ENCODE measurements at regions not wholly inside any gene's neighbourhood (a gene's known extent, or its start where the extent isn't known, plus 50 kb on each side); places are given as distances from the start of the nearest gene placed in this dataset.

DNA sequence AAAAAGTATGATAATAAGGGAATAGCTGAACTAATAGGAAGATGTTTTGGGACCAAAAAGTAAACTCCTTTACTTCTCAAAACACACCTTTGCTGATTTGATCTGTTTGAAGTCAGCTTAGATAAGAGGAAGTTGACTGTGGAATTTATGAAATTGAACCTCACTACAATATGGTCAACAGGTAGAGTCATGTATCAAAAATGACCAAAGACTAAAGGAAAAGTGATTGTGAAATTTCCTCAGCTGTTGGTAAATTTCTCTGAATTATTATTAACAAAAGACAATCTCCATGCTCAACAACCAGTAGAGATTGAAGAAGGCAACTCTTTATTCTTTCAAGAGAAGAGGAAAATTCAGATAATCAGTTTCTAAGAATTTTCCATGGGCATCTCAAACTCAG is 826.5 kb downstream of the KCNA4 start:
- DNase-seq: no peak
- ChIA-PET POLR2A (no interaction called here), CTCF (no interaction called here)
- TF ChIP-seq, protein P1, sequence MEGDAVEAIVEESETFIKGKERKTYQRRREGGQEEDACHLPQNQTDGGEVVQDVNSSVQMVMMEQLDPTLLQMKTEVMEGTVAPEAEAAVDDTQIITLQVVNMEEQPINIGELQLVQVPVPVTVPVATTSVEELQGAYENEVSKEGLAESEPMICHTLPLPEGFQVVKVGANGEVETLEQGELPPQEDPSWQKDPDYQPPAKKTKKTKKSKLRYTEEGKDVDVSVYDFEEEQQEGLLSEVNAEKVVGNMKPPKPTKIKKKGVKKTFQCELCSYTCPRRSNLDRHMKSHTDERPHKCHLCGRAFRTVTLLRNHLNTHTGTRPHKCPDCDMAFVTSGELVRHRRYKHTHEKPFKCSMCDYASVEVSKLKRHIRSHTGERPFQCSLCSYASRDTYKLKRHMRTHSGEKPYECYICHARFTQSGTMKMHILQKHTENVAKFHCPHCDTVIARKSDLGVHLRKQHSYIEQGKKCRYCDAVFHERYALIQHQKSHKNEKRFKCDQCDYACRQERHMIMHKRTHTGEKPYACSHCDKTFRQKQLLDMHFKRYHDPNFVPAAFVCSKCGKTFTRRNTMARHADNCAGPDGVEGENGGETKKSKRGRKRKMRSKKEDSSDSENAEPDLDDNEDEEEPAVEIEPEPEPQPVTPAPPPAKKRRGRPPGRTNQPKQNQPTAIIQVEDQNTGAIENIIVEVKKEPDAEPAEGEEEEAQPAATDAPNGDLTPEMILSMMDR (IDR thresholded peaks at IDR 0.05; ENCODE audit: insufficient read depth in 1 of 2, low read depth in 1 of 2, low read length in 1 of 2, severe bottlenecking in 1 of 2, unreplicated experiment in 1 of 2): no peak
- H3K27ac Mint-ChIP-seq (ENCODE audit: unreplicated experiment): no peak overlapping the region
- H3K36me3 ChIP-seq (ENCODE audit: control insufficient read depth, insufficient read depth, low read length): no peaks in the 10 kb centered on the region
- BruUV-seq (replicated peaks): no TSS peak
- intact Hi-C loops (cut with micrococcal nuclease; ENCODE audit: unreplicated experiment): no loop called here
- H3K9me3 ChIP-seq: no peaks in the 10 kb centered on the region
- H3K27me3 Mint-ChIP-seq (ENCODE audit: insufficient read depth, unreplicated experiment): no peaks in the 10 kb centered on the region
- no peak overlapping the region for H3K4me3 Mint-ChIP-seq (ENCODE audit: unreplicated experiment)
- peaks cover 6% of the 10 kb centered on the region for H3K36me3 Mint-ChIP-seq (ENCODE audit: insufficient read depth, unreplicated experiment)
- H3K27me3 ChIP-seq (replicated peaks; ENCODE audit: control insufficient read depth, insufficient read depth, low read length): no peaks in the 10 kb centered on the region
- H3K9me3 Mint-ChIP-seq (ENCODE audit: unreplicated experiment): no peaks in the 10 kb centered on the region
- peaks cover 32% of the 10 kb centered on the region for H3K4me1 ChIP-seq
- H3K4me1 Mint-ChIP-seq (ENCODE audit: low read depth, unreplicated experiment): peaks cover 17% of the 10 kb centered on the region
- no peak overlapping the region for H3K4me3 ChIP-seq (ENCODE audit: low read depth, low read length)

DNA sequence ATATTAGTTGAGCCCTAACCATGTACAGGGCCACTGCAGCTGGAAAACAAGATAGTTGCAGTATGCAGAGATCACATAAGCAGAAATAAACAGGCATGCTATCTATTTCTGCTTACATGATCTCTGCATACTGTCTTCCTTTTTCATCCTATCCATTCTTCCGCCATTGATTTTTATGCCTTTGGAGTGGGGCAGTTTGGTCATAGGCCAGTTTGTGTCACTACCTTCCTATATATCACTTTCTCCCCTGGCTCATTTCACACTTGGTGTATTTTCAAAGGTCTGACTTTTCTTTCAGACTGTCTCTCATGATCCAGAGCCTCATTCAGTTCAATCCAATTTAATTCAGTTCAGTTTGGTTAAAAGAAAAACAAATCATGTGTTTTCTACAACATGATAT is 829.6 kb downstream of the KCNA4 start:
- peaks cover 32% of the 10 kb centered on the region for H3K4me1 ChIP-seq

DNA sequence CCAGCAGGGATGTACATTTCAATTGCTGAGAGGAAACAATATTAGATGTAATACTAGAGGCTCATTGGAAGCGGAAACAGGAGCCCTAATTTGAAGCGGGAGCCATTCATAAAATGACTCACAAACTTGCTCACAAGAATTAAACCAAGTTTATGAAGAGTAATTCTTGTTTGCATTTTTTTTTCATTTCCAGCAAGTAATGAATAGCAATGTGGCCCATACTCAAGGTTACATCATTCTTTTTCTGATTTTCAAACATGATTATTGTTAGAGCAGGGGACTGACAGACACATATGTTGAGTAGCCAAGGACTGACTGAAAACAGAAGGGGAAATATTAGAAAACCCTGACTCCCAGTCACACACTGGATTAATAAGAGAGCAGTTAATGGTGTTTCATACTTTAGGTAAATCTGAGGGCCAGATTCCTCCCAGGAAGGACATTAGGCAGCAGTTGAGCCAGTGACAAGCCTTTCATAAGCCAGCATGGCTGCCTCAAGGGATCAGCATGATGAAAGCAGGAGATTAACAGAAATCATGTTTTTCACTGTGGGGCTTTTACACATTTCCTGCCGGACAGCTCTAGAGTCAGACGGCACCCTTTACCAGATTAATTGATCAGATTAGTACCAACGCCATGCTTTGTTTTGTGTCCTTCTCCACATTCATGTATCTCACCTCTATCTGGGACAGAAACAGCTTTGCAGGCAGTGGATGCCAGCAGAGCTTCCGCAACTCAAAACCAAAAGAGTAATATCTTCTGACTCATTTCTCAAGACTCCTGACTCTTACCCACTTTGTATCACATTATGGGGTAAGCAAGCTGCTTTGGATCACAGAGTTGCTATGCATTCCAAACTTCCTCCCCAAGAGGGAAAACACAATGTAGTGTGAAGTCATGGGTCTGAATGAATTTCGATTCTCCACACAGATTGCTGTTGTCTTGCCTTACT is 831.6 kb downstream of the KCNA4 start:
- H3K36me3 ChIP-seq (ENCODE audit: control insufficient read depth, insufficient read depth, low read length): no peaks in the 10 kb centered on the region
- Mint-ChIP-seq H3K4me1 (ENCODE audit: low read depth, unreplicated experiment) (peaks cover 17% of the 10 kb centered on the region), H3K36me3 (ENCODE audit: insufficient read depth, unreplicated experiment) (no peaks in the 10 kb centered on the region), H3K9me3 (ENCODE audit: unreplicated experiment) (no peaks in the 10 kb centered on the region), H3K27me3 (ENCODE audit: insufficient read depth, unreplicated experiment) (no peaks in the 10 kb centered on the region), H3K4me3 (ENCODE audit: unreplicated experiment) (no peak overlapping the region), H3K27ac (ENCODE audit: unreplicated experiment) (no peak overlapping the region)
- ChIA-PET POLR2A (no interaction called here), CTCF (no interaction called here)
- H3K9me3 ChIP-seq: no peaks in the 10 kb centered on the region; the same call in 1 of the 2 replicates
- no peak for DNase-seq
- H3K27me3 ChIP-seq (replicated peaks; ENCODE audit: control insufficient read depth, insufficient read depth, low read length): no peaks in the 10 kb centered on the region
- no TSS peak for BruUV-seq (replicated peaks)
- intact Hi-C loops (cut with micrococcal nuclease; ENCODE audit: unreplicated experiment): no loop called here
- H3K4me1 ChIP-seq: peaks cover 28% of the 10 kb centered on the region
- TF ChIP-seq, protein P1 (IDR thresholded peaks at IDR 0.05; ENCODE audit: insufficient read depth in 1 of 2, low read depth in 1 of 2, low read length in 1 of 2, severe bottlenecking in 1 of 2, unreplicated experiment in 1 of 2): no peak
- H3K4me3 ChIP-seq (ENCODE audit: low read depth, low read length): no peak overlapping the region

More for the DNA sequence above, 829.6 kb downstream of the KCNA4 start:
- H3K4me3 ChIP-seq (ENCODE audit: low read depth, low read length): no peak overlapping the region
- peaks cover 2% of the 10 kb centered on the region for H3K36me3 Mint-ChIP-seq (ENCODE audit: insufficient read depth, unreplicated experiment)
- CTCF ChIA-PET: interaction anchor here (0.5 kb wide), 1 partner anchor 28 kb away, joined by 3 read pairs; no protein-coding TSS in a partner anchor
- no peaks in the 10 kb centered on the region for H3K27me3 ChIP-seq (replicated peaks; ENCODE audit: control insufficient read depth, insufficient read depth, low read length)
- DNase-seq: no peak
- peaks cover 17% of the 10 kb centered on the region for H3K4me1 Mint-ChIP-seq (ENCODE audit: low read depth, unreplicated experiment)
- no TSS peak for BruUV-seq (replicated peaks)
- TF ChIP-seq, protein P1 (IDR thresholded peaks at IDR 0.05; ENCODE audit: insufficient read depth in 1 of 2, low read depth in 1 of 2, low read length in 1 of 2, severe bottlenecking in 1 of 2, unreplicated experiment in 1 of 2): no peak
- no peak overlapping the region for H3K4me3 Mint-ChIP-seq (ENCODE audit: unreplicated experiment)
- H3K27me3 Mint-ChIP-seq (ENCODE audit: insufficient read depth, unreplicated experiment): no peaks in the 10 kb centered on the region
- no peaks in the 10 kb centered on the region for H3K9me3 ChIP-seq
- intact Hi-C loops (cut with micrococcal nuclease; ENCODE audit: unreplicated experiment): no loop called here
- no peaks in the 10 kb centered on the region for H3K36me3 ChIP-seq (ENCODE audit: control insufficient read depth, insufficient read depth, low read length)
- no peaks in the 10 kb centered on the region for H3K9me3 Mint-ChIP-seq (ENCODE audit: unreplicated experiment)
- POLR2A ChIA-PET: no interaction called here
- no peak overlapping the region for H3K27ac Mint-ChIP-seq (ENCODE audit: unreplicated experiment)

Measured in Caco-2 (cell line).